SK-N-SH (cell line): ENCODE measurements at regions not wholly inside any gene's neighbourhood (a gene's known extent, or its start where the extent isn't known, plus 50 kb on each side); places are given as distances from the start of the nearest gene placed in this dataset.

ENCODE experiments used
- CTCF ChIA-PET: fragments of 300-600, 350-600 bp; formaldehyde crosslinking; extraction: SDS; loops from one replicate; lab custom pipeline; 2021; lab: Yijun Ruan, JAX
- POLR2A ChIA-PET: fragments of 350-600 bp; sonication (Branson Sonifier 250); formaldehyde crosslinking; extraction: SDS; loops from one replicate; lab custom pipeline; 2020; ENCODE audit warnings: antibody characterized with exemption, inconsistent platforms; lab: Yijun Ruan, JAX
- DNase-seq: peaks from one replicate; pipeline ENCODE4 v3.0.0; 2012
- H2AFZ ChIP-seq: fragments of 200-600 bp; sonication (generic); 2 replicates; pipeline ENCODE4 v1.8.1; 2016; ENCODE audit warnings: antibody characterized with exemption, mild to moderate bottlenecking, low read depth
- H3F3A ChIP-seq: fragments of 200-600 bp; sonication (generic); replicated peaks from 2 replicates; pipeline ENCODE3; 2016; ENCODE audit warnings: antibody characterized with exemption, mild to moderate bottlenecking; ENCODE audit not compliant: insufficient read depth
- H3K27ac ChIP-seq, 2 experiments: fragments of 200-500 bp in 1 of 2; fragments of 200-600 bp in 1 of 2; sonication (Bioruptor generic) in 1 of 2; sonication (generic), shearing (Covaris generic) in 1 of 2; 2 replicates each; pipeline versions ENCODE4 v1.5.1 to v1.6.1; 2014 to 2016; ENCODE audit warnings: low read depth in 2 of 2, inconsistent platforms in 1 of 2, low read length in 1 of 2, mild to moderate bottlenecking in 1 of 2, mixed read lengths in 1 of 2
- H3K27me3 ChIP-seq: fragments of 200-600 bp; sonication (generic), shearing (Covaris generic); 2 replicates; pipeline ENCODE4 v1.6.1; 2016; ENCODE audit warnings: mixed run types; ENCODE audit not compliant: insufficient read depth
- H3K36me3 ChIP-seq, 2 experiments: fragments of 200-500 bp in 1 of 2; fragments of 200-600 bp in 1 of 2; sonication (Bioruptor generic) in 1 of 2; sonication (generic) in 1 of 2; replicated peaks in 1 of 2; 2 replicates each; pipeline versions ENCODE3 to v1.5.1; 2014 to 2016; ENCODE audit warnings: low read length in 1 of 2, mild to moderate bottlenecking in 1 of 2; ENCODE audit not compliant: insufficient read depth in 2 of 2, control insufficient read depth in 1 of 2
- H3K4me1 ChIP-seq, 2 experiments: fragments of 200-500 bp in 1 of 2; fragments of 200-600 bp in 1 of 2; sonication (Bioruptor generic) in 1 of 2; sonication (generic), shearing (Covaris generic) in 1 of 2; 2 replicates each; pipeline versions ENCODE4 v1.5.1 to v1.6.1; 2014 to 2016; ENCODE audit warnings: low read depth in 1 of 2, low read length in 1 of 2, mixed run types in 1 of 2; ENCODE audit not compliant: insufficient read depth in 2 of 2, control insufficient read depth in 1 of 2
- H3K4me2 ChIP-seq: fragments of 200-600 bp; sonication (generic), shearing (Covaris generic); 2 replicates; pipeline ENCODE4 v1.6.1; 2017; ENCODE audit warnings: mixed run types
- H3K4me3 ChIP-seq, 2 experiments: fragments of 200-500 bp in 1 of 2; fragments of 200-600 bp in 1 of 2; sonication (Bioruptor generic) in 1 of 2; sonication (generic), shearing (Covaris generic) in 1 of 2; 2 replicates each; pipeline versions ENCODE4 v1.5.1 to v1.8.1; 2014 to 2016; ENCODE audit warnings: low read depth in 2 of 2, inconsistent platforms in 1 of 2, low read length in 1 of 2, mild to moderate bottlenecking in 1 of 2, mixed read lengths in 1 of 2, moderate library complexity in 1 of 2
- H3K79me2 ChIP-seq: fragments of 200-600 bp; sonication (generic); 2 replicates; pipeline ENCODE4 v1.8.1; 2017; ENCODE audit warnings: mild to moderate bottlenecking; ENCODE audit not compliant: insufficient read depth
- H3K9ac ChIP-seq: fragments of 200-600 bp; sonication (generic); 2 replicates; pipeline ENCODE4 v1.6.1; 2017; ENCODE audit warnings: mixed run types
- H3K9me2 ChIP-seq: fragments of 200-600 bp; sonication (generic); 2 replicates; pipeline ENCODE4 v1.6.1; 2017; ENCODE audit warnings: mixed run types
- H3K9me3 ChIP-seq: fragments of 200-600 bp; sonication (generic); 2 replicates; pipeline ENCODE4 v1.6.1; 2017; ENCODE audit warnings: mixed run types, mild to moderate bottlenecking, moderate library complexity
- H4K20me1 ChIP-seq: fragments of 200-600 bp; sonication (generic); 2 replicates; pipeline ENCODE4 v1.6.1; 2017; ENCODE audit warnings: mild to moderate bottlenecking, mixed run types; ENCODE audit not compliant: insufficient read depth
- EP300 ChIP-seq, 2 experiments: IDR thresholded peaks; 2 replicates each; pipeline versions ENCODE4 v1.4.0 to v1.6.1; 2012; ENCODE audit warnings: borderline replicate concordance in 1 of 2, low read depth in 1 of 2, low read length in 1 of 2
- EZH2phosphoT487 ChIP-seq: fragments of 200-600 bp; sonication (generic); IDR thresholded peaks from 2 replicates; pipeline ENCODE4 v1.6.1; 2017; ENCODE audit warnings: low read depth, mixed run types, mild to moderate bottlenecking, antibody characterized with exemption, moderate library complexity, borderline replicate concordance
- FOXM1 ChIP-seq: IDR thresholded peaks from 2 replicates; pipeline ENCODE4 v1.4.0; 2012; ENCODE audit warnings: low read depth, mild to moderate bottlenecking
- NFIC ChIP-seq: IDR thresholded peaks from 2 replicates; pipeline ENCODE4 v1.4.0; 2012; ENCODE audit warnings: borderline replicate concordance
- NRF1 ChIP-seq: IDR thresholded peaks from 2 replicates; pipeline ENCODE4 v1.6.1; 2012; ENCODE audit warnings: low read depth, mild to moderate bottlenecking, low read length
- POLR2AphosphoS5 ChIP-seq: IDR thresholded peaks from 2 replicates; pipeline ENCODE4 v1.6.1; 2012; ENCODE audit warnings: low read depth, low read length
- RAD21 ChIP-seq: IDR thresholded peaks from 2 replicates; pipeline ENCODE4 v1.6.1; 2012; ENCODE audit warnings: mild to moderate bottlenecking, low read length
- RFX5 ChIP-seq: IDR thresholded peaks from 2 replicates; pipeline ENCODE4 v1.6.1; 2012; ENCODE audit warnings: mild to moderate bottlenecking, improper control_type of control experiment, low read length
- SIN3A ChIP-seq: IDR thresholded peaks from 2 replicates; pipeline ENCODE4 v1.6.1; 2012; ENCODE audit warnings: low read depth, mild to moderate bottlenecking, low read length, moderate library complexity, borderline replicate concordance
- TAF1 ChIP-seq: IDR thresholded peaks from 2 replicates; pipeline ENCODE4 v1.6.1; 2012; ENCODE audit warnings: low read depth, mild to moderate bottlenecking, low read length, moderate library complexity, borderline replicate concordance
- ZBTB33 ChIP-seq: IDR thresholded peaks from 2 replicates; pipeline ENCODE4 v1.4.0; 2012; ENCODE audit warnings: low read depth, borderline replicate concordance
- WGBS: methylation state at CpG from one replicate; pipeline ENCODE4 v1.1.6; 2017; ENCODE audit warnings: low lambda C conversion rate; 5-methylcytosine and 5-hydroxymethylcytosine counted together
- TF ChIP-seq, protein P1 (sequence below): IDR thresholded peaks from 2 replicates; pipeline ENCODE4; 2012
- TF ChIP-seq, protein P2 (sequence below): fragments of 200-600 bp; sonication (generic); IDR thresholded peaks from 2 replicates; pipeline ENCODE4 v1.6.1; 2017; ENCODE audit warnings: antibody characterized with exemption, mild to moderate bottlenecking, moderate library complexity
- TF ChIP-seq, protein P3 (sequence below): fragments of 150-350 bp; IDR thresholded peaks from 2 replicates; pipeline ENCODE4 v1.6.1; 2016; ENCODE audit warnings: mild to moderate bottlenecking, low read depth, low read length

GRCh38 chr3:86837871-86838270, 153.1 kb downstream of the VGLL3 start:
- peaks cover 10% of the 10 kb centered on the region; the same call in 1 of the 2 replicates for H3K27me3 ChIP-seq
- H3K4me1 ChIP-seq: no peaks in the 10 kb centered on the region
- H3K27ac ChIP-seq: no peak overlapping the region
- CTCF ChIA-PET: no interaction called here
- no peak for TF ChIP-seq EP300 (IDR thresholded peaks at IDR 0.05; ENCODE audit: borderline replicate concordance in 1 of 2, low read depth in 1 of 2, low read length in 1 of 2)
- TF ChIP-seq, protein P1, sequence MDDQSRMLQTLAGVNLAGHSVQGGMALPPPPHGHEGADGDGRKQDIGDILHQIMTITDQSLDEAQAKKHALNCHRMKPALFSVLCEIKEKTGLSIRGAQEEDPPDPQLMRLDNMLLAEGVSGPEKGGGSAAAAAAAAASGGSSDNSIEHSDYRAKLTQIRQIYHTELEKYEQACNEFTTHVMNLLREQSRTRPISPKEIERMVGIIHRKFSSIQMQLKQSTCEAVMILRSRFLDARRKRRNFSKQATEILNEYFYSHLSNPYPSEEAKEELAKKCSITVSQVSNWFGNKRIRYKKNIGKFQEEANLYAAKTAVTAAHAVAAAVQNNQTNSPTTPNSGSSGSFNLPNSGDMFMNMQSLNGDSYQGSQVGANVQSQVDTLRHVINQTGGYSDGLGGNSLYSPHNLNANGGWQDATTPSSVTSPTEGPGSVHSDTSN: no peak
- no peak for TF ChIP-seq NFIC
- TF ChIP-seq TAF1: no peak
- TF ChIP-seq RFX5: no peak
- TF ChIP-seq, protein P2, sequence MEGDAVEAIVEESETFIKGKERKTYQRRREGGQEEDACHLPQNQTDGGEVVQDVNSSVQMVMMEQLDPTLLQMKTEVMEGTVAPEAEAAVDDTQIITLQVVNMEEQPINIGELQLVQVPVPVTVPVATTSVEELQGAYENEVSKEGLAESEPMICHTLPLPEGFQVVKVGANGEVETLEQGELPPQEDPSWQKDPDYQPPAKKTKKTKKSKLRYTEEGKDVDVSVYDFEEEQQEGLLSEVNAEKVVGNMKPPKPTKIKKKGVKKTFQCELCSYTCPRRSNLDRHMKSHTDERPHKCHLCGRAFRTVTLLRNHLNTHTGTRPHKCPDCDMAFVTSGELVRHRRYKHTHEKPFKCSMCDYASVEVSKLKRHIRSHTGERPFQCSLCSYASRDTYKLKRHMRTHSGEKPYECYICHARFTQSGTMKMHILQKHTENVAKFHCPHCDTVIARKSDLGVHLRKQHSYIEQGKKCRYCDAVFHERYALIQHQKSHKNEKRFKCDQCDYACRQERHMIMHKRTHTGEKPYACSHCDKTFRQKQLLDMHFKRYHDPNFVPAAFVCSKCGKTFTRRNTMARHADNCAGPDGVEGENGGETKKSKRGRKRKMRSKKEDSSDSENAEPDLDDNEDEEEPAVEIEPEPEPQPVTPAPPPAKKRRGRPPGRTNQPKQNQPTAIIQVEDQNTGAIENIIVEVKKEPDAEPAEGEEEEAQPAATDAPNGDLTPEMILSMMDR: no peak
- TF ChIP-seq, all 33 proteins: peak for 0
- Histone ChIP-seq H3K79me2 (no peaks in the 10 kb centered on the region), H3K9me2 (no peaks in the 10 kb centered on the region), H3K9me3 (no peaks in the 10 kb centered on the region), H3K4me2 (no peak overlapping the region), H2AFZ (no peak overlapping the region), H3K36me3 (no peaks in the 10 kb centered on the region), H4K20me1 (no peaks in the 10 kb centered on the region), H3F3A (no peaks in the 10 kb centered on the region), H3K4me3 (no peak overlapping the region), H3K9ac (no peak overlapping the region)
- WGBS: 22% methylated on average over 1 of the region's 1 CpG
- DNase-seq: no peak
- POLR2A ChIA-PET: no interaction called here

- no peak overlapping the region for H3K9ac ChIP-seq
- peaks cover 34% of the 10 kb centered on the region; the same call in 1 of the 2 replicates for H3K27me3 ChIP-seq
- no peak overlapping the region for H3K27ac ChIP-seq
- no peak for DNase-seq
- no peaks in the 10 kb centered on the region for H3K36me3 ChIP-seq
- 0% methylated on average over 1 of the region's 1 CpG for WGBS
- no peaks in the 10 kb centered on the region for H3K79me2 ChIP-seq
- TF ChIP-seq POLR2AphosphoS5 (no peak), FOXM1 (no peak), NRF1 (no peak), ZBTB33 (no peak), SIN3A (no peak), RAD21 (no peak), EZH2phosphoT487 (no peak)
- TF ChIP-seq, protein P3, sequence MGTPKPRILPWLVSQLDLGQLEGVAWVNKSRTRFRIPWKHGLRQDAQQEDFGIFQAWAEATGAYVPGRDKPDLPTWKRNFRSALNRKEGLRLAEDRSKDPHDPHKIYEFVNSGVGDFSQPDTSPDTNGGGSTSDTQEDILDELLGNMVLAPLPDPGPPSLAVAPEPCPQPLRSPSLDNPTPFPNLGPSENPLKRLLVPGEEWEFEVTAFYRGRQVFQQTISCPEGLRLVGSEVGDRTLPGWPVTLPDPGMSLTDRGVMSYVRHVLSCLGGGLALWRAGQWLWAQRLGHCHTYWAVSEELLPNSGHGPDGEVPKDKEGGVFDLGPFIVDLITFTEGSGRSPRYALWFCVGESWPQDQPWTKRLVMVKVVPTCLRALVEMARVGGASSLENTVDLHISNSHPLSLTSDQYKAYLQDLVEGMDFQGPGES: no peak
- H3K4me2 ChIP-seq: no peak overlapping the region
- H3K4me1 ChIP-seq: no peaks in the 10 kb centered on the region
- no peak overlapping the region for H3K4me3 ChIP-seq
- ChIA-PET POLR2A (no interaction called here), CTCF (no interaction called here)
- no peaks in the 10 kb centered on the region for H3K9me2 ChIP-seq
- H3F3A ChIP-seq: no peaks in the 10 kb centered on the region
- H2AFZ ChIP-seq: no peak overlapping the region
- no peaks in the 10 kb centered on the region for H4K20me1 ChIP-seq
- no peaks in the 10 kb centered on the region for H3K9me3 ChIP-seq
These were observed 160.4 kb downstream of the VGLL3 start for GRCh38 chr3:86830566-86830965.
